Nephron progenitor cell (in vitro differentiated cells): ENCODE measurements at regions not wholly inside any gene's neighbourhood (a gene's known extent, or its start where the extent isn't known, plus 50 kb on each side); places are given as distances from the start of the nearest gene placed in this dataset.

ENCODE experiments used
- DNase-seq: peaks from one replicate; pipeline ENCODE4 v3.0.0; 2021
- H3K27ac Mint-ChIP-seq: 2 replicates; pipeline ENCODE4 v1.8.0; 2021; ENCODE audit warnings: mild to moderate bottlenecking, moderate library complexity, mixed read lengths
- H3K27me3 Mint-ChIP-seq: 2 replicates; pipeline ENCODE4 v1.8.0; 2021; ENCODE audit warnings: mild to moderate bottlenecking, low read depth, mixed read lengths; ENCODE audit not compliant: poor library complexity
- H3K36me3 Mint-ChIP-seq: 2 replicates; pipeline ENCODE4 v1.8.0; 2021; ENCODE audit warnings: low read depth, mixed read lengths
- H3K4me1 Mint-ChIP-seq: 2 replicates; pipeline ENCODE4 v1.8.0; 2021; ENCODE audit warnings: mixed read lengths
- H3K4me3 Mint-ChIP-seq: 2 replicates; pipeline ENCODE4 v1.8.0; 2021; ENCODE audit warnings: mild to moderate bottlenecking, moderate library complexity, mixed read lengths
- H3K9me3 Mint-ChIP-seq: 2 replicates; pipeline ENCODE4 v1.8.0; 2021; ENCODE audit warnings: mild to moderate bottlenecking, moderate library complexity, mixed read lengths
- CTCF ChIP-seq: fragments of 200-600 bp; sonication (generic); IDR thresholded peaks from 2 replicates; pipeline ENCODE4 v1.5.0; 2021; ENCODE audit warnings: antibody characterized with exemption

DNA sequence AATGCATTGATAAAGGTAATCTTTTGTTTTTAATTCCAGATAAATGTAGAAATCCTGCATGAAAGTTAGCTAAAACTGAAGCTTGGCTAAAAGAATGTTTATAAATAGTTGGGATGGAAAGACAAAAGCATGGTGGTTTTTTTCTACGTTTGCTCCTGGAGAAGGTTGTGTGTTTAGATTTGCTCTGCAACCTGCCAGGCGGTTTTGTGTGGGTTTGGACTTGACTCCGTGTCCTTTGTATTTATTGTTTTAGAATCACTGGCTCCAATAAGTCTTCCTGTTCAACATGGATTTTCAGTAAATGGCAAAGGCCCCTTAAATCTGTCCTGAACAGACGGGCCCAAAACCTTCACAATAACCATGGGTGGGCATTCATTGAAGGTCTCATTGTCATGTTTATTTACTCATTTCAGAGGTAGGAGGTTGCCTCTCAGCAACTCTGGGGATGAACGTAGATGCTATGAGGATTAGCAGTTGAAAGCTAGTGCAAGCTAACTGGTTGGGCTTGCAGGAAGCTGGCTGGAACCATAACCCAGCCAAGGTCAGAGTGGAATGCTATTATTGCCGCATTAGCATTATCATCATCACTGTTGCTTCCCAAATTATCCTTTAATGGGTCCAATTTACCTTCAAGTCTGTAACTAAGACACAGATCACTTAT lies 60.6 kb upstream of the ADAMTS9 start:
- DNase-seq: no peak
- Mint-ChIP-seq H3K4me3 (no peak overlapping the region), H3K27me3 (peaks cover 7% of the 10 kb centered on the region), H3K9me3 (peaks cover 5% of the 10 kb centered on the region), H3K36me3 (no peaks in the 10 kb centered on the region), H3K4me1 (peaks cover 5% of the 10 kb centered on the region), H3K27ac (no peak overlapping the region)
- no peak for TF ChIP-seq CTCF

- no peak for TF ChIP-seq CTCF
- no peak overlapping the region for H3K4me3 Mint-ChIP-seq
- H3K9me3 Mint-ChIP-seq: peaks cover 5% of the 10 kb centered on the region
- DNase-seq: no peak
- H3K27ac Mint-ChIP-seq: no peak overlapping the region
- H3K36me3 Mint-ChIP-seq: no peaks in the 10 kb centered on the region
- peaks cover 7% of the 10 kb centered on the region for H3K27me3 Mint-ChIP-seq
- peaks cover 5% of the 10 kb centered on the region for H3K4me1 Mint-ChIP-seq
Observed at GRCh38 chr3:64747679-64748078, 59.9 kb upstream of the ADAMTS9 start.

- peaks cover 3% of the 10 kb centered on the region for H3K27me3 Mint-ChIP-seq
- TF ChIP-seq CTCF: no peak
- H3K4me3 Mint-ChIP-seq: no peak overlapping the region
- H3K9me3 Mint-ChIP-seq: no peaks in the 10 kb centered on the region
- no peak overlapping the region for H3K27ac Mint-ChIP-seq
- no peaks in the 10 kb centered on the region for H3K36me3 Mint-ChIP-seq
- peaks cover 19% of the 10 kb centered on the region for H3K4me1 Mint-ChIP-seq
- DNase-seq: no peak
Observed at GRCh38 chr3:64743887-64744243, 56.1 kb upstream of the ADAMTS9 start.

DNA sequence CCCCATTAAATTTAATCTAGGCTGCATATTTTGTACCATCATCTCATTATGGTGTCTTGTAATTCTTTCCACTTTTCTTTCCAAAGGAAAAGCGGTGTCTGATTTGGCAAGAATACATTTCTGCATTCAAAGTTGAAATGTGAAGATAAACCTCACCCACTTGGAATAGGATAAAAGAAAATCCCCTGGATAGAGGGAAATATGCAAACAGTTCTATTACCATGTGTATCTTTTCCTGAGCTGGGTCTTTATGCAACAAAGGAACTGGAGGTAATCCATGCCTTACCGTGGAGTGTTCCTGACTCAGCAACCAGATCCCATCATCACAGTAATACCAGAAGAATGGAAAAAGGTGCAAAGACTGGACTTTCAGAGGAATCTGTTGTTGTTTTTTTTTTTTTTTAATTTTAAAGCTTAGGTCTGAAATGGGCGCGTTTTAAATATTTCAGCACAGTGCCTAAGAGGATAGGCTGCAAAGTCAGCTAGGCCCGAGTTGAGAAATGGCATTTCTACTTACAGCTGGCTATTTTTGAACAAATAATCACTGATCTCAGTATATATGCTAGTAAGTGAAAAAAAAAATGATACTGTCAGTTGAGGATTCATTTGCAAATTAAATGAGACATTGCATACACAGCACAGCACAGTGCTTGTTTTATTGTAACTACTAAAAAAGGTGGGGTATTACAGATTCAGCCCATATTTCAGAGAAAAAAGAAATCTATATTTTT lies 55.5 kb upstream of the ADAMTS9 start:
- DNase-seq: no peak
- no peaks in the 10 kb centered on the region for H3K36me3 Mint-ChIP-seq
- H3K9me3 Mint-ChIP-seq: no peaks in the 10 kb centered on the region
- no peak overlapping the region for H3K4me3 Mint-ChIP-seq
- H3K27ac Mint-ChIP-seq: no peak overlapping the region
- H3K4me1 Mint-ChIP-seq: peaks cover 15% of the 10 kb centered on the region
- peaks cover 3% of the 10 kb centered on the region for H3K27me3 Mint-ChIP-seq
- TF ChIP-seq CTCF: no peak

DNA sequence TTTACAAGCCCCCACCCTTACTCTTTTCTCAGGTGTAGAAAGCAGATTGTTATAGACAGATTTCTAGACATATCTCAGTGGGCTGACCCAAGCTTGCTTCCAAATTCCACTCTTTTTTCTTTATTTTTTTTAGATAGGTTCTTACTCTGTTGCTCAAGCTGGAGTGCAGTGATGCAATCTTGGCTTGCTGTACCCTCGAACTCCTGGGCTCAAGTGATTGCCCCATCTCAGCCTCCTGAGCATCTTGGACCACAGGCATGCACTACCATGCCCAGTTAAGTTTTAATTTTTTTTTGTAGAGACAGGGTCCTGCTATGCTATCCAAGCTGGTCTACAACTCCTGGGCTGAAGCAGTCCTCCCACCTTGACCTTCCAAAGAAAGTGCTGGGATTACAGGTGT lies 53.5 kb upstream of the ADAMTS9 start:
- Mint-ChIP-seq H3K36me3 (no peaks in the 10 kb centered on the region), H3K27ac (no peak overlapping the region), H3K27me3 (no peaks in the 10 kb centered on the region), H3K9me3 (no peaks in the 10 kb centered on the region), H3K4me3 (no peak overlapping the region), H3K4me1 (peaks cover 14% of the 10 kb centered on the region)
- TF ChIP-seq CTCF: no peak
- DNase-seq: no peak
